ENCODE measurements at regions not wholly inside any gene's neighbourhood (a gene's known extent, or its start where the extent isn't known, plus 50 kb on each side); places are given as distances from the start of the nearest gene placed in this dataset.
"Not testable (repeated sequence)": the region's sequence is repeated elsewhere in the genome, so short reads cannot be mapped to it uniquely, and the experiment has no call there.

- H3K4me3 ChIP-seq (ENCODE audit: low read length in 2 of 2); H3K27me3 ChIP-seq (ENCODE audit: insufficient read depth, low read length); DNase-seq; CTCF ChIA-PET (ENCODE audit: partially characterized antibody); H3K4me1 Mint-ChIP-seq; H3K4me3 Mint-ChIP-seq; POLR2A ChIA-PET (ENCODE audit: partially characterized antibody); intact Hi-C loops (cut with micrococcal nuclease); H3K4me1 ChIP-seq (ENCODE audit: insufficient read depth, low read length); H3K9me3 ChIP-seq (ENCODE audit: control insufficient read depth in 1 of 2, low read length in 2 of 2); H3K36me3 ChIP-seq (ENCODE audit: insufficient read depth, low read length); H3K36me3 Mint-ChIP-seq; H3K27ac Mint-ChIP-seq; H3K27me3 Mint-ChIP-seq; H3K27ac ChIP-seq (ENCODE audit: low read depth, low read length): not testable (repeated sequence)
- H3K9me3 Mint-ChIP-seq = peaks cover 0 to 14% (median 10%) of the 10 kb centered on the region in 8 donors
Observed at GRCh38 chr17:26966625-26967179, 327.2 kb upstream of the WSB1 start.

- H3K9me3 Mint-ChIP-seq; H3K4me1 Mint-ChIP-seq; H3K4me1 ChIP-seq (ENCODE audit: insufficient read depth, low read length); DNase-seq; H3K9me3 ChIP-seq (ENCODE audit: control insufficient read depth in 1 of 2, low read length in 2 of 2); H3K4me3 Mint-ChIP-seq; intact Hi-C loops (cut with micrococcal nuclease); H3K27me3 ChIP-seq (ENCODE audit: insufficient read depth, low read length); H3K4me3 ChIP-seq (ENCODE audit: low read length in 2 of 2); H3K27ac ChIP-seq (ENCODE audit: low read depth, low read length); CTCF ChIA-PET (ENCODE audit: partially characterized antibody); H3K27ac Mint-ChIP-seq; H3K27me3 Mint-ChIP-seq; POLR2A ChIA-PET (ENCODE audit: partially characterized antibody); H3K36me3 Mint-ChIP-seq; H3K36me3 ChIP-seq (ENCODE audit: insufficient read depth, low read length): not testable (repeated sequence)
Observed at GRCh38 chr17:26981845-26982425, 312.0 kb upstream of the WSB1 start.

DNA sequence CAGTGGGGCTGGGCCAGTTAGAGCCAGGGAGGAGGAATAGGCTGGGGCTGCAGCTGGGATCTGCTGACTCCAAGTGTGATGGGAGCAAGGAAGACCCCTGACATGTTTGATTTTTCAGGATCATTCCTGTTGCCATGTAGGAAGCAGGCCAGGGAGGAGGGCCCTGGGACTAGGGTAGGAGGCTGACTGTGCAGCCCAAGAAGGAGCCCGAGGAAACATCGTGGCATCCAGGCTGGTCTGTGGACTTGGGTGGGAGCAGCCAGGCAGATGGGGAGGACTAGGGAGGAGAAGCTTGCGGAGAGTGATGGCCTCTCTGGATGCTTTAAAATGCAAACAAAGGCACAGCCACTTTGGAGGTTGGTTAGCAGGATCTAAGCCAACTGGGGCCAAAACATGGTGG lies 311.4 kb upstream of the WSB1 start:
- H3K4me1 Mint-ChIP-seq; H3K4me3 Mint-ChIP-seq; CTCF ChIA-PET (ENCODE audit: partially characterized antibody); H3K4me1 ChIP-seq (ENCODE audit: insufficient read depth, low read length); intact Hi-C loops (cut with micrococcal nuclease); H3K36me3 Mint-ChIP-seq; H3K27ac ChIP-seq (ENCODE audit: low read depth, low read length); H3K36me3 ChIP-seq (ENCODE audit: insufficient read depth, low read length); POLR2A ChIA-PET (ENCODE audit: partially characterized antibody); H3K27me3 Mint-ChIP-seq; H3K9me3 ChIP-seq (ENCODE audit: control insufficient read depth in 1 of 2, low read length in 2 of 2); DNase-seq; H3K27me3 ChIP-seq (ENCODE audit: insufficient read depth, low read length); H3K27ac Mint-ChIP-seq; H3K9me3 Mint-ChIP-seq; H3K4me3 ChIP-seq (ENCODE audit: low read length in 2 of 2): not testable (repeated sequence)

GRCh38 chr17:26987851-26988250 lies 306.1 kb upstream of the WSB1 start:
- H3K9me3 Mint-ChIP-seq; H3K36me3 Mint-ChIP-seq; H3K27ac ChIP-seq (ENCODE audit: low read depth, low read length); POLR2A ChIA-PET (ENCODE audit: partially characterized antibody); intact Hi-C loops (cut with micrococcal nuclease); H3K36me3 ChIP-seq (ENCODE audit: insufficient read depth, low read length); H3K27ac Mint-ChIP-seq; DNase-seq; H3K4me1 Mint-ChIP-seq; H3K9me3 ChIP-seq (ENCODE audit: control insufficient read depth in 1 of 2, low read length in 2 of 2); CTCF ChIA-PET (ENCODE audit: partially characterized antibody); H3K4me1 ChIP-seq (ENCODE audit: insufficient read depth, low read length); H3K27me3 Mint-ChIP-seq; H3K4me3 Mint-ChIP-seq; H3K27me3 ChIP-seq (ENCODE audit: insufficient read depth, low read length); H3K4me3 ChIP-seq (ENCODE audit: low read length in 2 of 2): not testable (repeated sequence)

GRCh38 chr17:26994648-26995047 lies 299.3 kb upstream of the WSB1 start:
- H3K27ac Mint-ChIP-seq; H3K4me3 Mint-ChIP-seq; H3K36me3 Mint-ChIP-seq; H3K36me3 ChIP-seq (ENCODE audit: insufficient read depth, low read length); H3K9me3 ChIP-seq (ENCODE audit: control insufficient read depth in 1 of 2, low read length in 2 of 2); POLR2A ChIA-PET (ENCODE audit: partially characterized antibody); H3K9me3 Mint-ChIP-seq; H3K27ac ChIP-seq (ENCODE audit: low read depth, low read length); H3K4me3 ChIP-seq (ENCODE audit: low read length in 2 of 2); CTCF ChIA-PET (ENCODE audit: partially characterized antibody); H3K4me1 Mint-ChIP-seq; DNase-seq; H3K27me3 Mint-ChIP-seq; intact Hi-C loops (cut with micrococcal nuclease); H3K4me1 ChIP-seq (ENCODE audit: insufficient read depth, low read length); H3K27me3 ChIP-seq (ENCODE audit: insufficient read depth, low read length): not testable (repeated sequence)

DNA sequence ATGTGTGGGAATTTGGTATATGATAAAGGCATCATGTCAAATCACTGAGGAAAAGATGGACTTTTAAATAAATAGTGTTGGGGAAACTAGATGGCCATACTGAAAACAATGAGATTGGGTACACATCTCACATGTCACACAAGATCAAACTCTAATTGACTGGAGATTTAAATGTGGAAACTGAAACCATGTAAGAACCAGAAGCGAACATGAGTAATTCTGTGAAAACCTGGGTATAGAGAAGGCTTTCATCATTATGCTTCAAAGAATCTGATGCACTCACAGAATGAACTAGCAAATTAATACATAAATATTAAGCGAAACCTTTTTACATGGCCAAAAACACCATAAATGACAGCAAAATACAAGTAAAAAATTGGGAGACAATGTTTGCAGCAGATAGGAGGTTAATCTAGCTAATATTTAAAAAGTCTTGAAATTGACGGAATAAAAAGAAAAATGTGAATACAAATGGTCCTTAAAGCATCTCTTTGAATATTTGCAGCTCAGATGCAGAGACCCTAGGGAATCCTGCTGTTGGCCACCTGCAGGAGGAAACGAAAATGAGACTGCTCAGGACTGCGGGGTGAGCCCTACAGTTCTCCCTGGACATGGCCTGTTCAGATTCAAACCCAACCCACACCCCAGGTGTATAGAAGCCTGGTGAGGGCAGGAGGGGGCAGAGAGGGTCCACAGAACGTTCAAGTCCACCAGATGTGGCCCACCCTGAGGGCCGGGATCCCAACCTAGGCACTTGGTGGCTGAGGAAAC lies 297.6 kb upstream of the WSB1 start:
- POLR2A ChIA-PET (ENCODE audit: partially characterized antibody); H3K4me3 Mint-ChIP-seq; CTCF ChIA-PET (ENCODE audit: partially characterized antibody); H3K4me1 Mint-ChIP-seq; intact Hi-C loops (cut with micrococcal nuclease); H3K27ac Mint-ChIP-seq; H3K9me3 ChIP-seq (ENCODE audit: control insufficient read depth in 1 of 2, low read length in 2 of 2); H3K4me3 ChIP-seq (ENCODE audit: low read length in 2 of 2); H3K36me3 ChIP-seq (ENCODE audit: insufficient read depth, low read length); H3K9me3 Mint-ChIP-seq; H3K27ac ChIP-seq (ENCODE audit: low read depth, low read length); H3K27me3 ChIP-seq (ENCODE audit: insufficient read depth, low read length); DNase-seq; H3K27me3 Mint-ChIP-seq; H3K36me3 Mint-ChIP-seq; H3K4me1 ChIP-seq (ENCODE audit: insufficient read depth, low read length): not testable (repeated sequence)

DNA sequence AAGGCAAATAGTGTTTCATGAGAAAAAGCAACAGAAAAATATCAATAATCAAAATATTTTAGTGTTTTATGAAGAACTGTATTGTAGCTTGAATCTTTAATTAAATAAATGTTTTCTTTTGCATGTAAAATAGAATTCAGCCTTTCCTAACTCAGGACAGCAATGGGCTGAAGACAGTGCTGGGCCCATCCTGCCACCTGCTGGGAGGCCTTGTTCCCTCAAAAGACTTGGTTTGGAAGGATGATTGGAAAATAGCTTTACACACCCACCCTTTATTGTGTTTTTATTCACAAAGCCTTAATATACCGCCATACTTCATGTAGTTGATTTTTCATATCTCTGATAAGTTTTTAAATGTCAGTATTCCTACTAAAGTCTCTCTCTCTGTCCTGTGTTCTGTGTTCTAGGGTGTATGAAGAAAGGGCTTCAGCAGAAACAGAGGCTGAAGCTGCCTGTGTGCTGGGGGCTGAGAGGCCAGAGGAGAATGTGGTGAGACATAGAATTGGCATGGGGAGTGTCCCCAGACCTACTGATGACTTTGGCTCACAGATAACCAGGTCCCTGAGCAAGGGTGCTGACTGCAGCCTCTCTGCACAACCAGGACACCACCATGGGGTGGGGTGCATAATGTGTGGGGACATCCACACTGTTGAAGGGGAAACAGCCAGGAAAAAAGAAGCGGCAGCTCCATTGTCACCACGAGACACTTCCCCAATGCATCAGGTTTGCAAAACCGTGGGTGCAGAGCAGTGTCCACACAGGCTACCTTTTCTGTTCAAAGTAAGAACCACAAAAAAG lies 286.0 kb upstream of the WSB1 start:
- H3K4me1 Mint-ChIP-seq; H3K27ac Mint-ChIP-seq; H3K9me3 ChIP-seq (ENCODE audit: control insufficient read depth in 1 of 2, low read length in 2 of 2); intact Hi-C loops (cut with micrococcal nuclease); POLR2A ChIA-PET (ENCODE audit: partially characterized antibody); CTCF ChIA-PET (ENCODE audit: partially characterized antibody); H3K4me1 ChIP-seq (ENCODE audit: insufficient read depth, low read length); H3K36me3 Mint-ChIP-seq; H3K27me3 ChIP-seq (ENCODE audit: insufficient read depth, low read length); H3K4me3 ChIP-seq (ENCODE audit: low read length in 2 of 2); H3K27me3 Mint-ChIP-seq; DNase-seq; H3K27ac ChIP-seq (ENCODE audit: low read depth, low read length); H3K4me3 Mint-ChIP-seq; H3K36me3 ChIP-seq (ENCODE audit: insufficient read depth, low read length): not testable (repeated sequence)
- peaks cover 0 to 17% (median 1%) of the 10 kb centered on the region in 8 donors for H3K9me3 Mint-ChIP-seq

All from CD4-positive, alpha-beta memory T cell (primary cell).